ENCODE measurements at regions not wholly inside any gene's neighbourhood (a gene's known extent, or its start where the extent isn't known, plus 50 kb on each side); places are given as distances from the start of the nearest gene placed in this dataset.

- no peak for DNase-seq
These were observed 300.5 kb downstream of the TLE1 start for GRCh38 chr9:81388831-81389230.

GRCh38 chr9:81387360-81388106 lies 301.8 kb downstream of the TLE1 start:
- no peak for DNase-seq

GRCh38 chr9:81384911-81385310 lies 304.4 kb downstream of the TLE1 start:
- DNase-seq, result no peak

- no peak for DNase-seq
These were observed 307.1 kb downstream of the TLE1 start for GRCh38 chr9:81382281-81382680.

- DNase-seq, result no peak
These were observed 307.7 kb downstream of the TLE1 start for GRCh38 chr9:81381694-81382093.

- DNase-seq, result no peak
These were observed 308.6 kb downstream of the TLE1 start for GRCh38 chr9:81380504-81381359.

- DNase-seq, result no peak
These were observed 309.7 kb downstream of the TLE1 start for GRCh38 chr9:81379655-81380054.

GRCh38 chr9:81377921-81378320 lies 311.4 kb downstream of the TLE1 start:
- DNase-seq, result no peak

- DNase-seq, result no peak
These were observed 312.0 kb downstream of the TLE1 start for GRCh38 chr9:81377320-81377719.

- DNase-seq, result no peak
These were observed 313.9 kb downstream of the TLE1 start for GRCh38 chr9:81375187-81376100.

- DNase-seq, result no peak
These were observed 314.7 kb downstream of the TLE1 start for GRCh38 chr9:81374459-81375186.

GRCh38 chr9:81373294-81373693 lies 316.1 kb downstream of the TLE1 start:
- DNase-seq, result no peak

- DNase-seq, result no peak
These were observed 316.6 kb downstream of the TLE1 start for GRCh38 chr9:81372628-81373191.

GRCh38 chr9:81371824-81372223 lies 317.5 kb downstream of the TLE1 start:
- no peak for DNase-seq

- DNase-seq, result no peak
These were observed 318.7 kb downstream of the TLE1 start for GRCh38 chr9:81370650-81371049.

GRCh38 chr9:81370096-81370495 lies 319.3 kb downstream of the TLE1 start:
- no peak for DNase-seq

- DNase-seq, result no peak
These were observed 320.2 kb downstream of the TLE1 start for GRCh38 chr9:81369121-81369520.

- no peak for DNase-seq
These were observed 325.3 kb downstream of the TLE1 start for GRCh38 chr9:81363916-81364480.

- no peak for DNase-seq
These were observed 328.1 kb downstream of the TLE1 start for GRCh38 chr9:81361296-81361695.

- DNase-seq, result no peak
These were observed 338.2 kb downstream of the TLE1 start for GRCh38 chr9:81351166-81351565.

GRCh38 chr9:81344366-81344765 lies 345.0 kb downstream of the TLE1 start:
- DNase-seq, result no peak

Data from activated effector memory CD4-positive, alpha-beta T cell treated with Interleukin-2 at 50 U/mL for 16 hours (primary cell).